Upper lobe of right lung (tissue), 1 donor: ENCODE measurements at regions not wholly inside any gene's neighbourhood (a gene's known extent, or its start where the extent isn't known, plus 50 kb on each side); places are given as distances from the start of the nearest gene placed in this dataset.
"Not testable (repeated sequence)": the region's sequence is repeated elsewhere in the genome, so short reads cannot be mapped to it uniquely, and the experiment has no call there.

Source experiments
- ATAC-seq: fragments of 200-7000 bp; cut with Tn5 transposase; one replicate; pipeline ENCODE4 v1.9.1; 2020; ENCODE audit warnings: mild to moderate bottlenecking, moderate library complexity
- DNase-seq: peaks from one replicate; pipeline ENCODE4 v3.0.0-alpha.2; 2020
- H3K27ac ChIP-seq: fragments of 200-600 bp; one replicate; pipeline ENCODE4 v1.8.0; 2022
- H3K27me3 ChIP-seq: fragments of 200-600 bp; one replicate; pipeline ENCODE4 v1.8.0; 2022; ENCODE audit warnings: mild to moderate bottlenecking
- H3K36me3 ChIP-seq: fragments of 200-600 bp; one replicate; pipeline ENCODE4 v1.8.0; 2022
- H3K4me1 ChIP-seq: fragments of 200-600 bp; one replicate; pipeline ENCODE4 v1.8.0; 2022
- H3K4me3 ChIP-seq: fragments of 200-600 bp; one replicate; pipeline ENCODE4 v1.8.0; 2022; ENCODE audit warnings: mild to moderate bottlenecking
- H3K9me3 ChIP-seq: fragments of 200-600 bp; one replicate; pipeline ENCODE4 v1.8.0; 2022
- intact Hi-C: fragments of 100-400 bp; cut with DNase I; formaldehyde crosslinking; loops from one replicate; pipeline ENCODE4 v1.11.0; 2022
- TF ChIP-seq, protein P1 (sequence below): fragments of 200-600 bp; IDR thresholded peaks from one replicate; pipeline ENCODE4 v1.8.0; 2022; ENCODE audit warnings: antibody characterized with exemption
- donor health status: DM: no; HTN: yes; CAD: no; lungs with severe emphysema.

- intact Hi-C loops: no loop called here
Measured at GRCh38 chr16:22652463-22652845, 141.8 kb downstream of the NPIPB5 start.

DNA sequence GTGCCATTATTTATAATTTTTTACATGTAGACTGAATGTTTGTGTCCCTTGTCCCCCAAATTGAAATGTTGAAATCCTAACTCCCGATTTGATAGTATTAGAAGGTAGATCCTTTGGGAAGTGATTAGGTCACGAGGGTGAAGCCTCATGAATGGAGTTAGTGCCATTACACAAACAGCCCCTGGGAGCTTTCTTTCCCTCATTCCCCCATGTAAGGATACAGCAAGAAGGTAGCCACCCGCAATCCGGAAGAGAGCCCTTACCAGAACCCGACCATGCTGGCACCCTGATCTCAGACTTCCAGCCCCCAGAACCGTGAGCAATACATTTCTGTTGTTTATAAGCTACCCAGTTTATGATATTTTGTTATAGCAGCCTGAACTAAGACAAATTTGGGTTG is 143.2 kb downstream of the NPIPB5 start:
- ATAC-seq: no peak
- H3K4me1 ChIP-seq: no peaks in the 10 kb centered on the region
- no peak overlapping the region for H3K4me3 ChIP-seq
- H3K9me3 ChIP-seq: no peaks in the 10 kb centered on the region
- intact Hi-C loops: no loop called here
- no peaks in the 10 kb centered on the region for H3K36me3 ChIP-seq
- DNase-seq: no peak
- H3K27ac ChIP-seq: no peak overlapping the region
- H3K27me3 ChIP-seq: no peaks in the 10 kb centered on the region
- TF ChIP-seq, protein P1, sequence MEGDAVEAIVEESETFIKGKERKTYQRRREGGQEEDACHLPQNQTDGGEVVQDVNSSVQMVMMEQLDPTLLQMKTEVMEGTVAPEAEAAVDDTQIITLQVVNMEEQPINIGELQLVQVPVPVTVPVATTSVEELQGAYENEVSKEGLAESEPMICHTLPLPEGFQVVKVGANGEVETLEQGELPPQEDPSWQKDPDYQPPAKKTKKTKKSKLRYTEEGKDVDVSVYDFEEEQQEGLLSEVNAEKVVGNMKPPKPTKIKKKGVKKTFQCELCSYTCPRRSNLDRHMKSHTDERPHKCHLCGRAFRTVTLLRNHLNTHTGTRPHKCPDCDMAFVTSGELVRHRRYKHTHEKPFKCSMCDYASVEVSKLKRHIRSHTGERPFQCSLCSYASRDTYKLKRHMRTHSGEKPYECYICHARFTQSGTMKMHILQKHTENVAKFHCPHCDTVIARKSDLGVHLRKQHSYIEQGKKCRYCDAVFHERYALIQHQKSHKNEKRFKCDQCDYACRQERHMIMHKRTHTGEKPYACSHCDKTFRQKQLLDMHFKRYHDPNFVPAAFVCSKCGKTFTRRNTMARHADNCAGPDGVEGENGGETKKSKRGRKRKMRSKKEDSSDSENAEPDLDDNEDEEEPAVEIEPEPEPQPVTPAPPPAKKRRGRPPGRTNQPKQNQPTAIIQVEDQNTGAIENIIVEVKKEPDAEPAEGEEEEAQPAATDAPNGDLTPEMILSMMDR: no peak

More at GRCh38 chr16:22652463-22652845, 141.8 kb downstream of the NPIPB5 start:
- Histone ChIP-seq H3K36me3 (no peaks in the 10 kb centered on the region), H3K4me3 (no peak overlapping the region), H3K27me3 (peaks cover 6% of the 10 kb centered on the region), H3K27ac (no peak overlapping the region), H3K4me1 (no peaks in the 10 kb centered on the region), H3K9me3 (no peaks in the 10 kb centered on the region)
- TF ChIP-seq, protein P1: no peak
- DNase-seq: no peak
- ATAC-seq: no peak

DNA sequence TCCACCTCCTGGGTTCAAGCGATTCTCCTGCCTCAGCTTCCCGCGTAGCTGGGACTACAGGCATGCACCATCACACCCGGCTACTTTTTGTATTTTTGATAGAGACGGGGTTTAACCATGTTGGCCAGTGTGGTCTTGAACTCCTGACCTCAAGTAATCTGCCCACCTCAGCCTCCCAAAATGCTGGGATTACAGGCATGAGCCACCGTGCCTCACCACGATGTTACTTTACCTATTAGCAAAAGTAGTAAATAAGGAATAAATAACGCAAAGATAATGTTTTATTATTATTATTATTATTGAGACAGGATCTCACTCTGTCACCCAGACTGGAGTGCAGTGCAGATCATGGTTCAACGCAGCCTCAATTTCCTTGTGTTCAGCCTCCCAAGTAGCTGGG is 145.9 kb downstream of the NPIPB5 start:
- H3K4me1 ChIP-seq, DNase-seq, H3K36me3 ChIP-seq, H3K4me3 ChIP-seq, intact Hi-C loops, H3K9me3 ChIP-seq, ATAC-seq, H3K27ac ChIP-seq, H3K27me3 ChIP-seq: not testable (repeated sequence)

DNA sequence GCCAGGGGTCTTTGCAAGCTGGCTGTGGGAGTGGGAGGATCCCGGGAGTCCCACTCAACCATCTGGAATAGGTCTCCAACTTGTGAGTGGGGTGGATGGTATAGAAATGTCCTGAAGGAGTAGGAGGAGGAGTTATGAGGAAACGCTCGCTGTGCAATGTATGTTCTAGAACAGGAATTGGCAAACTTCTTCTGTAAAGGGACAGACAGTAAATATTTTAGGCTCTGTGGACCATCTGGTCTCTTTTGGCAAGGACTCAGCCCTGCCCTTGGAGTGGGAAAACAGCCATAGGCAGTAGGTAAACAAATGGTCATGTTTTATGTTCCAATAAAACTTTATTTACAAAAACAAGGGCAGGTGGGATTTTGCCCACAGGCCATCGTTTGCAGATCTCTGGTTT is 149.2 kb downstream of the NPIPB5 start:
- Histone ChIP-seq H3K4me3 (no peak overlapping the region), H3K4me1 (no peaks in the 10 kb centered on the region), H3K27me3 (peaks cover 9% of the 10 kb centered on the region), H3K36me3 (no peaks in the 10 kb centered on the region), H3K9me3 (no peaks in the 10 kb centered on the region), H3K27ac (no peak overlapping the region)
- intact Hi-C loops: no loop called here
- TF ChIP-seq, protein P1: no peak
- ATAC-seq (peak; percentile 24), DNase-seq (no peak)

GRCh38 chr16:22660441-22661160 is 149.9 kb downstream of the NPIPB5 start:
- intact Hi-C loops: no loop called here
- TF ChIP-seq, protein P1: no peak

GRCh38 chr16:22661161-22661647 is 150.5 kb downstream of the NPIPB5 start:
- H3K27me3 ChIP-seq: peaks cover 9% of the 10 kb centered on the region
- no peaks in the 10 kb centered on the region for H3K9me3 ChIP-seq
- ATAC-seq: no peak
- H3K27ac ChIP-seq: no peak overlapping the region
- no peak overlapping the region for H3K4me3 ChIP-seq
- intact Hi-C loops: no loop called here
- TF ChIP-seq, protein P1: no peak
- no peak for DNase-seq
- no peaks in the 10 kb centered on the region for H3K36me3 ChIP-seq
- H3K4me1 ChIP-seq: no peaks in the 10 kb centered on the region

More at GRCh38 chr16:22660441-22661160, 149.9 kb downstream of the NPIPB5 start:
- H3K4me3 ChIP-seq: no peak overlapping the region
- no peaks in the 10 kb centered on the region for H3K4me1 ChIP-seq
- no peak overlapping the region for H3K27ac ChIP-seq
- peaks cover 9% of the 10 kb centered on the region for H3K27me3 ChIP-seq
- no peaks in the 10 kb centered on the region for H3K9me3 ChIP-seq
- no peak for ATAC-seq
- H3K36me3 ChIP-seq: no peaks in the 10 kb centered on the region
- DNase-seq: no peak

GRCh38 chr16:22662958-22663357 is 151.0 kb upstream of the HS3ST2 start:
- intact Hi-C loops: not testable (repeated sequence)

More at GRCh38 chr16:22662958-22663357, 151.0 kb upstream of the HS3ST2 start:
- not testable (repeated sequence) for H3K36me3 ChIP-seq, H3K27ac ChIP-seq, H3K27me3 ChIP-seq, H3K4me1 ChIP-seq, H3K9me3 ChIP-seq, DNase-seq, ATAC-seq, H3K4me3 ChIP-seq
